GM19452 (cell line): ENCODE measurements at regions not wholly inside any gene's neighbourhood (a gene's known extent, or its start where the extent isn't known, plus 50 kb on each side); places are given as distances from the start of the nearest gene placed in this dataset.
"Not testable (repeated sequence)": the region's sequence is repeated elsewhere in the genome, so short reads cannot be mapped to it uniquely, and the experiment has no call there.

Experiments used
- ATAC-seq: cut with Tn5 transposase; IDR thresholded peaks from one replicate; pipeline ENCODE4 v1.9.1; 2021; ENCODE audit not compliant: unreplicated experiment

DNA sequence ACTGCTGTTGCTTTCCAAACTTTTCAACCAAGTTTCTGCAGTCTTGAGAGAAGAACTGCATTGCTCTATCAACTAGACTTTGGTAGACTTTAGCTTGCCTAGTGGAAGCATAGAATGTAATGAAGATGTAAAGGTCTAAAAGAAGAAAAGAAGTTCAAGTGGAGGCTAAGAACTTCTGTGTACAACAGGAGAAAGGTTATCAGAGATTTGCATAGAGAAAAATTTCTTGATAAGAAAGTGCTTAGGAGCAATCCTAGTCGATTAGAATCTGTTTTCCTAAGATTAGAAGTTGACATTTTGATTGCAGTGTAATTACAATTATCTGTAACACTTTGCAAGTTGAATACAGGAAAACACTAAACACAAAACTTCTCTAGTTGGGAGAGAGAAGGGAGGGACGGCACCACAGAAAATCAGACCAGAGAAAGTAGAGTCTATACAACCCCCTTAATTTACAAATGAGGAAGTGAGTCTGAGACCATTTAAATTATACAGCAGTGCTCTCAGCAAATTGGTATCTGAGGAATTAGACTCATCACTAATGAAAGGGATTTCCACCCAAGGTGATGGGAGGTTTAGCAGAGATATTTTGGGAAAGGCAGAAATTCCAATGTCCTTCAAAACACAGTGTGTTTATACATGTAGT is 194.3 kb upstream of the MARCKS start:
- ATAC-seq: peak; percentile 59

DNA sequence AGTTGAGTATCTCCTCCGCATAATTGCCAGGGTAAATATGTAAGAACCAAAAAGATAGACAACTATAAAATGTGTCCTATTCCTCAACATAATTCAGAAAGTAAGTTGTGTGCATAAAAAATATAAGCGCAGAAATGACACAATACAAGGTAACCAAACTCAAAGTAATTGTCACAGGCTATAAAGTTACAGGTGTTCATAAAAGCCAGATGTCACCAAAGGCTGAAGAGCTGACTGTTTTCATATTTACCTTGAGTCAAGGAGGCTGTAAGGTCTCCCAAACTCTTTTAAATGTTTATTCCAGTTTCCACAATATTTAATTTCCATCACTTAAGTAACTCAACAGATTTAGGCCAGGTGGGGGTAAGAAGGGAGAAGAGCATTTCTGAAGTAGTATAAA is 192.2 kb upstream of the MARCKS start:
- no peak for ATAC-seq

DNA sequence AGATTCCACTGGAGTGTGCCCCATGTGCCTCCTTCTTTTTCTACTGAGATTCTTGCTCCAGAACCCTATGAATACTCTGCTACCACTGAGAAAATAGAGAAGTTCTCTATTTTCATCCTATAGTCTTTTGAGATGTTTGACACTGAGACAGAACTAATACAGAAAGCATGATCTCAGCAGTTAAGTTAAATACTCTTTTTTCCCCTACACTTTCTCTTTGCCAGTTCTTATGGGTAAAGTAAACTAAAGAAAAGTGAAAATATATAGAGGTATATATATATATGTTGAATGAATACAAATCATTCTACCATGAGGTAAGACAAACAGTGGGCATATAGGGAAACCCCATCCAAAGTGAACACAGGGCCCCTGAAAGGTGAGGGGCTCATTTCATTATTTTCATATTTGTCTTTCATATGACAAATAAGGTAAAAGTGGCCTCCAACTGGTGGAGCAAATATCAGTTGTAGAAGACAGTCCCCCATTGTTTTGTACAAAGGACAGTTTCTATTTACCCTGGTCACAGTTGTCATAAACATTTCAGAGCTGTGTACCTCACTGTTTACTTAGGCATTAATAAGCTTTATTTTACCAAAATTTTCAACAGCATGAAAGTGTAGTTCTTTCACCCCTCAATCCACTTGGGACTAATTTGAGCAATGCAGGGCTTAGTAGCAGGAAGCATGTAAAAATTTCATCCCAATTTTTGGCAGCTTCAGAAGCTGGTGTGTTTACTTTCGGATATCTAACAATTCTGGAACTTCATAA is 188.3 kb upstream of the MARCKS start:
- no peak for ATAC-seq

DNA sequence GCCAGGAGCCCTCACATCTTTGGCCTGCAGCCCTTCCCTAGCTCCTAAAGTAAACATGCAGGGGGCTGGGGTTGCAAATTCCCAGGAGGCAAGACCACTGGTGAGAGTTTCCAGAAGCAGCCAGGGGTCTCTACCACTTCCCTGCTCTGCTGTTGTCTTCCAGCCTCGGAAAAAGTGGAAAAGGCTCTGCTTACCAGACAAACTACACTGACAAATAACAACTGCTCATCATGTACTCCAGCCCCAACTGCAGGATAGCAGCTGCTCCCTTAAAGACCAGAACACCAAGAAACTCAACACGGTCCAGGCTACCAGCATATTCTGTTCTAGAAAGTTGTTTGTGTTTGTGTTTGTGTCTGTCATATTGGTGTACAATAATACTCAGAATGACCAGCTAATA is 187.5 kb upstream of the MARCKS start:
- no peak for ATAC-seq

DNA sequence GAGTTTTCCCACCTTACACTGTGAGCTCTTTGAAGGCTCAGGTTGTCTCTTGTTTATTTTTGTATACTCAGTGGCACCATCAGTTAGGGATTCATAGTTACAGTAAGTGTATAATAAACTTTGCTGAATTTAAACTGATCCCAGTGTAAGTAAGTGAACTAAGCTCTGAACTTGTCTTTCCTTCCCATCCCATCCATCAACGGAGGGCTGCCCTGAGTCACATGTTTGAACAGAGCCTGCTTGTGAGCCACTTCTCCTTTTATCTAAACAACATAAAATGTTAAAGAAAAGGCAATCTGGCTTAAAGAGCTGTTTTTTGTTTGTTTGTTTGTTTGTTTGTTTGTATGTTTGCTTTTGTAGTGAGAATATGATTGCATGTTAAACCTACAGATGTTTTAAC is 185.7 kb upstream of the MARCKS start:
- ATAC-seq: no peak

DNA sequence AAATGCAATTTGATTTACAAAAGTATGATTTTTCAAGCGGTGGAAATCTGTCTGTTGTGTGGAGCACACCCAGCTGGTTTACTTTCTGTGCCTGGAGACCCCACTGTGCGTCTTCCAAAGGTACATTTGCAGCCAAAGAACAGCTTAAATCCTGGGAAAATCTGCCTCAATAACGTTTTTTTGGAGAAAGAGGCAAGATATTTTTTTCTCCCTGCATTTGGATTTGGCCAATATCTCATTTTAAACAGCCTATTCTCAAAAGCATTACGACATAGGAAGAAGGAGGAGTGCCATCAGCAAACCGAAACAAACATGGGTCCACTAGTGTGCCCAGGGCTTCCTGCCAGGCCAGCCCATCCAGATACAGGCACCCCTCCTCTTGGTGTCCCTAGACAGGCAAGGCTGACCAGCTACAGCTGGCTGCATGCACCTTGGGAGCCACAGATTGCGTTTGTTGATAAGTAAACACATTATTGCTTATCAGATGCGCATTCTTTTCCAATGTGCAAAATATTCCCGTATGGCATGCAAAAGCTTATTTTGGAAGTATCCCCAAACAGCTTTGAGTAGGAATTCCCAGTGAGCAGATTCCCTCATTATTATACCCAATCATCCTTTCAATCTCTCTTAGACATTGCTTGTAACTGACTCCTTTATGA is 184.5 kb upstream of the MARCKS start:
- ATAC-seq: no peak

DNA sequence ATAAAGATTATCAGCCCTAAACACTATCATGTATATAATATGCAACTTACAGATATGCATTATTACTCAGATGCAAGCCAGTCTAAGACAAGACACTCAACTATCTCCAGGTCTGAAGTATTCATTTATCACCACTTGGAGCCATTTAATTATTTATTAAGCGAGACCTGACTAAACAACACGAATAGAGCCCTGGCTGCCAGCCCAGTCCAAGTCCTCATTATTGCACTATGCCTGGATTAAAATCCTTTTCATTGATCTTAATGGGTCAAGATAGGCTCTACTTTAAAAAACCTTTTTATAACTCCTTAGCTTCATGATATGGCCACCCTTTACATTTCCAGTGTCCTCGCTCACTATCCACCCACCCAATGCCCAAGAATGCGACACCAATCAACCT is 183.1 kb upstream of the MARCKS start:
- no peak for ATAC-seq

DNA sequence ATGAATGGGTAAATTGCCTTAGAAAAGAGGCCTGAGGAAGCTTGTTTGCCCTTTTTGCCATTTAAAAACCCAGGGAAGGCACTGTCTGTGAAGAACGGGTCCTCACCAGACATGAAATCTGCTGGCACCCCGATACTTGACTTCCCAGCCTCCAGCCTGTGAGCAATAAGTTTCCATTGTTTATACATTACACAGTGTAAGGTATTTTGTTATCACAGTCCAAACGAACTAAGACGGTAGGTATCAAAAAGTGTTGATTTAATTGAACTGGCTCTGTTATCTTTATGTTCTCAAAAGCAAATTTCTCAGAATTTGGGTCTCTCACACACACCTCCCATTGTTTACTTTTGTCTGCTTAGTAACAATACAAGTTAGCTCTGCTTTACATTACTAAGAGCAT is 181.1 kb upstream of the MARCKS start:
- ATAC-seq: no peak

DNA sequence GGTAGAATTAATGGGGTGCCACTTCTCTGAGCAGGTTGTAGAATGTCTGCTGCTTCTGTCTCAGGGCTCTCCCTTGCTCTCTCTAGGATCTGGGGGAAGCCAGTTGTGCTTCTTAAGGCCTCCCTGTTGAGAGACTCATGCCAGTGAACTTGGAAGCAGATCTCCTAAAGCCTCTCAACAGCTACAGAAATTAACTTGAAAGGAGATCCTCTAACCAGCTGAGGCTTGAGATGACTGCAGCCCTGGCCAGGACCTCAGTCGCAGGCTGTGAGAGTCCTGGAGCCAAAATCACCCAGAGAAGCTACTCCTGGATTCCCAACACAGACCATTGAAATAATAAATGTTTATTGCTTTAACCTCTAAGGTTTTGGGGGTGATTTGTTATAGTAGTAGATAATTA is 180.2 kb upstream of the MARCKS start:
- no peak for ATAC-seq

DNA sequence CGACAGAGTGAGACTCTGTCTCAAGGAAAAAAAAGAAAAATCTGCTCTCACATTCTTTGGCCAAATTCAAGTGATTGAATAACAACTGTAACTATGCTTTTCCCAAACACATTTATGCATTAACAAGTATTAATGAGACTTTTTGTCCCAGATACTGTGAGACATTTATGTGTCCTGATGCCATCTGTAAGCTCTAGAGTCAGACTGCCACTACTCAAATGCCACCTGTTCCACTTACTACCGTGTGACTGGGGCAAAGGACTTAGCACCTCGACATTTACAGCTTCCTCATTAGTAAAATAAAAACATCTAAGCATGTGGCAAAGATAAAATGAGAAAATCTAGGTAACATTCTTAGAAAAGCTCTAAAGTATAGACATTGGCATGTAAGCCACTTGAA is 178.1 kb upstream of the MARCKS start:
- no peak for ATAC-seq

DNA sequence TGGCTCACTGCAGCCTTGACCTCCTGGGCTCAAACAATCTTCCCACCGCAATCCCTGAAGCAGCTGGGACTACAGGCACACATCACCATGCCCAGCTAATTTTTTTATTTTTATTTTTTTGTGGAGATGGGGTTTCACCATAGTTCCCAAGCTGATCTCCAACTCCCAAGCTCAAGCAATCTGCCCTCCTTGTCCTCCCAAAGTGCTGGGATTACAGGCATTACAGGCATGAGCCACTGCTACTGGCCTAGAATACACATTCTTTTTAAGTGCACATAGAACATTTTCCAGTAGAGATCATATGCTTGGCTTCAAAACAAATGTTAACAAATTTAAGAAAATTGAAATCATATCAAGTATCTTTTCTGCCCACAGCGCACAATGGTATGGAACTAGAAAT is 176.8 kb upstream of the MARCKS start:
- no peak for ATAC-seq

DNA sequence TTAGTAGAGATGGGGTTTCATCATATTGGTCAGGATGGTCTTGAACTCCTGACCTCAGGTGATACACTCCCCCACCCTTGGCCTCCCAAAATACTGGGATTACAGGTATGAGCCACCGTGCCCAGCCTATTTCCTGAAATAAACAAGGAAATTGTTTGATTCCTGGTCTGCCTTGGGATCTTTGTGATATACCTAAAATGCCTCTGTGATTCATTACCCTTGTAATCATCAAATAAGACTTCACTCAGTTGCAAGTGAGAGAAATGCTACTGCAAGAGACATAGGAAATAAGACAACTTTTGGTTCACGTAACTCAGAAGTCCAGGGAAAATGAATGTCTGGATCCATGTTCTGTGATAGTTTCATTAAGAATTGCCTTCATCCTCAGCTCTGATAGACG is 173.2 kb upstream of the MARCKS start:
- ATAC-seq: no peak

DNA sequence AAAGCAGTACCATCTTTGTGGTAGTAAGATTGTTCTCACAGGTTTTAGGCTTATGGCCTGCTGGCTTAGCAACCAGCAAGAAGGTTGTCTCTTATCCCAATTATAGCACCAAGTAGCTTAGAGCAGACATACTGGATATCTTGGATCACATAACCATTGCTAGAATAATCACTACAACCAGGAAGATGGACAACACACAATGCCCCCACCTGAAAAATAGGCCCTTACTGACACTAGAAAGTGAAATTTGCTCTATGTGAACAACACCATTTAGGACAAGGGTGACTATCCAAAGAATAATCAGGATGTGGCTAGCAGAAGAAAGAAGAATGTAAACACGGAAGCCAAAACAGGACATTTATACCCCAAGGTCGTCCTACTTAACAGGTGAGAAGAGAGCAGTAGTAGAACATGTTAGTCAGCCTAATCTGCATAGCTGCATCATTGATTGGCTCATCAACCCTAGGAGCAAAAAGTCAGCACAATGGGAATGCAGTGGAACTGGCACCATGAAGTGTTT is 172.7 kb upstream of the MARCKS start:
- no peak for ATAC-seq

DNA sequence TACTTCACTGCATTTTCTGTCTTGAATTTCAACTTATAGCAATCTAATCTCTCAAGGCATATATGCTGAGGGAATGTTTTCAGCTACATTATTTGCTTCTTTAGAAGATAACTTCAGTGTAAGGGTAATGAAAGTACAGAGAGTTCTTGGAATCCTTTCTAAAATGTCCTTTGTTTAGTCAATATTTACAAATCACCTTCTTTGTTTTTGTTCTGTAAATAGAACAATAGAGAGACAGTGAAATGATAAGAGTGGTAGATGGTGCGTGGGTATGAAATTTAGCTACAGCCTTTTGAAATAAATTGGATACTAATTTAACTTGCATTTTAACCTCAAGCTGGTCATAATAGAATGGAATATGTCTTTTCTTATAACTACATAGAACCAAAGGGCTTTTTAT is 171.1 kb upstream of the MARCKS start:
- ATAC-seq: no peak

DNA sequence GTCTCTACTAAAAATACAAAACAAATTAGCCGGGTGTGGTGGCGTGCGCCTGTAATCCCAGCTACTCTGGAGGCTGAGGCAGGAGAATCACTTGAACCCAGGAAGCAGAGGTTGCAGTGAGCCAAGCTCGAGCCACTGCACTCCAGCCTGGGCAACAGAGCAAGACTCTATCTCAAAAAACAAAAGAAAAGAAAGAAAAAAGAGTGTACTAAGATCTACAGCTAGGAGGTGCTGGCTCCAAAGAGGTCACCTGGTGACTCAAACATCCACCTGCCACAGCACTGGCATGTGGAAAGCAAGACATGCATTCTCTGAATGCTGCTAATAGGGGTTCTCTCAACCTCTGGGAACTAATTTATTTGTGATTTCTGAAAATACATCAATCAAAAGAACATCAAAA is 167.5 kb upstream of the MARCKS start:
- not testable (repeated sequence) for ATAC-seq

DNA sequence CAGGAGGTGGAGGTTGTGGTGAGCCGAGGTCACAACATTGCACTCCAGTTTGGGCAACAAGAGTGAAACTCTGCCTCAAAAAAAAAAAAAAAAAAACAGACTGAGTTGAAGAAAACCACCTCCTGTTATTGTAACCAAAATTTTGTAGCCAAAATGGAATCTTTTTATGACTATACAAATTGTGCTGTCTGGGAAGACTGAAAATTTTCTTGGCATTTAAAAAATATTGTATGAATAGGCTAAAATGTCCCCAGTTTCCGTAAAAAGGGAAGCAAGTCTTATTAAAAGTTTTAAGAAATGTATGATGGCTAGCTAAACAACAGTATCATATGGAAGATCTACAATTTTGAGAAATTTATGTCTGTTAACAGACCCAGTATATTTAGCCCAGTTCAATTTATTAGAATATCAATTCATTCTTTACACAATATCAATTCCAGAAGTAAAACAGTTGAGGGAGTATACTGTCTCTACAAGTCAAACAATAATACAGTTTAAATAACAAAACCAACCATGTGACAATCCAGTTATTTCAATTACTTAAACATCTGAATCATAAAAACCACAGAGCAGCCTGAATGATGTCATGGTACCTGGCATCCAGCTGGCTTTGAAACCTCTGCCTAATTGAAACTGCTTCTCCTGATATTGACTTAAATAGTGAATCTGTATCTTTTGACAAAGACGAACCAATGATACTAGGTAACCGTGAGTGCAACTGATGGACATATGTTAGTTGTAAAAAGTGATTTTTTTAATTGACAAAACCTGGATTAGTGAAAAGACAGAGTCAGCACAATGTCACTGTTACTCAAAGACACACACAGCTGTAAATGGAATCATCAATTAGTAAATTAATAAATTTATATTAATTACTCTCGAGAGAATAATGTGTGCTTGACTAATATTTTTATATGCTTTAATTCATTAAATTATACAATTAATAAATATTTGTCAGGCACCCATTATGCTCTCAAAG is 166.6 kb upstream of the MARCKS start:
- ATAC-seq: peak; percentile 73

DNA sequence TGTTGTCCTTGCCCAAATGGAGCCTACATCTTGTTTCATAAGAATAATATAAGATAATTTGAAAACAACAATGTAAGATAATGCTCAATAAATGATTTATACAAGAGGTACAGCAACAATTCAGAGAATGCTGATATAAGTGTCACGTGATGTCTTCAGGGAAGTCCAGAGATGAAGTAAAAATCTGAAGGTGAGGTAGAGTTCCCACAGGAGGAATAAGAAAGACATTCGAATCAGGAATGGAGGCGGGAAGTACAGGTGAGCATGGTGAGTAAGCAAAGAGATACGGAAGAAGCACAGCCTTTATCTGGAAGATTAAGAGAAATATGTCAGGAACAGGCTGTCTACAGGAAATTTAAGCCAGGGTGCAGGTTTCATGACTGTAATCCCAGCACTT is 165.9 kb upstream of the MARCKS start:
- ATAC-seq: no peak

DNA sequence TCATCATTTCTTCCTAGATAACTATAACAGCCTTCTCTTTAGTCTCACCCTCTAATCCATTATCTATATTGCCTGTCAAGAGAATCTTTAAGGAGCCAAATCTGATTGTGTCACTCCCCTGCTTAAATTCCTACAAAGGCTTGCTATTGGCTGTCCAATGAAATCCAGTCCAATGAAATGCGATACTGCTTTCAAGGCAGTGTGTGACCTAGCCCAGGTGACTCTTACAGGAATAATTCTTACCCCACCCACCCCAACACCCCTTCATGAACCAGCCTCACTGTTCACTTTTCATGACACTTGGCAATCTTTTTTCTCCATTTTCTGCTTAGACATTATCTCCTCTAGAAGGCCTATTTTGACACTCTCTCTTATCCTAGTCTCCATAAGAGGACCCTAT is 163.3 kb upstream of the MARCKS start:
- no peak for ATAC-seq

DNA sequence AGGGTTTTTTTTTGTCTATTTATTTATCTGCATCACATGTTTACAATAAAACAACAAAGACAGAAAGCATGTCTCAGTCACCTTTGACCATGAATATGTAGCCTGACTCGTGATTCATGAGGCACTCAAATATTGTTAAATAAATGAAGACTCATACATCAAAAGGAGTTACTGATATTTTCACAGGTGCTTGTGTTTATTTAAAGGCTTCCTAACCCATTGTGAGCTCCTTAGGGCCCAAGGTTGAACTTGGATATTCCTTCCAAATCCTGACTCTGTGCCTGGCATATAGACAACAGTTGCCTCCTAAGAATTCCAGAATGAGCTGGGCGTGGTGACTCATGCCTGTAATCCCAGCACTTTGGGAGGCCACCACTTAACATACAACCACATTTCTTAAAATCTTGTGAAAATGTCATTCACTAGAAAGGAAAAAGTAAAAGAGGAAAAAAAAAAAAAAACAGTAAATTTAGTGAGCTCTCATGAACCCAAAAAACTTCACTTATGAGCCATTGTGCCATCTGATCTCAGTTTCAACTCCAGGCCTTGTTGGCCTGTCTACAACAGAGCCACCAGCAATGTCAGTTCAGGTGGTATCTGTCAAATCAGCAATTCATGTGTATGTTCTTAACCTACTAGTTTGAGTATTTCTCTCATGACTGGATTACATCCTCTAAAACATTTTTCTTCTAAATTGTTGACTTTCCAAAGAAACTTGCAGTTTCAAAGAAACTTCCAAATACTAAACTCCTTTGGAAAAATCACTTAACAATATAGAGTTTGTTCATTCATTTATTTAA is 162.7 kb upstream of the MARCKS start:
- no peak for ATAC-seq

DNA sequence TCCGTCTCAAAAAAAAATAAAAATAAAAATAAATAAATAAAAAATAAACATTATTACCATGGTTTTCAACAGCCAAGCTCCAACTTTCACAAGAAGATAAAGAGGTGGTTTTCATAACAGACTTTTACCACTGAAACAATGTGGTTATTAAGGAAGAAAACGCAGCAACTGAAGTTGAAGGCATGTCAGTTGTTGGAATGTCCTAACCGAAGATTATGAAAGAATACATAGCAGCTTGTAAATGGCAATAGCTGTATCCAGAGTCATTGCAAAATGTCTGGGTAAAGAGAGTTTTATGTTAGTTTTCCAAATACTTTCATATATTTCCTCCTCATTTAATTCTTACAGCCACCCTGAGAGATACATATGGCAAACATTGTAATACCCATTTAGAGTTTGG is 161.6 kb upstream of the MARCKS start:
- ATAC-seq: no peak
